GM18867 (cell line): ENCODE measurements at regions not wholly inside any gene's neighbourhood (a gene's known extent, or its start where the extent isn't known, plus 50 kb on each side); places are given as distances from the start of the nearest gene placed in this dataset.
"Not testable (repeated sequence)": the region's sequence is repeated elsewhere in the genome, so short reads cannot be mapped to it uniquely, and the experiment has no call there.

Source experiments
- ATAC-seq: cut with Tn5 transposase; IDR thresholded peaks from one replicate; pipeline ENCODE4 v1.9.1; 2021; ENCODE audit warnings: mild to moderate bottlenecking, moderate library complexity; ENCODE audit not compliant: unreplicated experiment

DNA sequence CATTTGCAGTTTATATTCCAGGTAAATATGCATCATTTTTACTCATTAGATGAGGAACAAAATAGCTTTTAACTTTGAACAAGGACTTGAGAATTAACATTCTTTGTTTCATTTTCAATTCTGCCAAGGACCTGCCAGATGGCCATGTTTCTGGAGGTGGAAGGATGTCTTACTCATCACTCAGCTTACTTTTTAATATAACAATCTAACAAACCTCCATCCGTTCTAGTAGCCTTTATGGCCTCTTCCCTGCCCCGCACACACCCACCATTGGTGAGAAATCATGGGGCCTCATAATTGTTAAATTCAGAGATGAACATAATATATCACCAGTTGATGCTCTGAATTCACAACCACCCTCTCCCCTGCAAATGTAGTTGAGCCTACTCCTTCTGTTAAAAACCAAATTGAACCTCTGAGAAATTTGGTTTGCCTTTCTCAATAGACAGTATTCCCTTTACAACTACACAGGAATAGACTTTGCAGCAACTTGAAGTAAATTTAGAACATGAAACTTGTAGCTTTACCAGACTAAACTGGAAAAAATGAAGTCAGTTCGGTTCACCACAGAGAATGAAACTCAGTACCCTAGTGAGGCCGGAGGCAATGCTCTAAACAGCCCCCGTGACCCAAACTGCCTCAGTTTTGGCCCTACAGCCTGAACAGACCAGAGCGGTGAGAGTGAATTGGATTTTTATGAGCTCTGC, 50.1 kb upstream of the ACSL4 start:
- ATAC-seq, result peak; percentile 89

DNA sequence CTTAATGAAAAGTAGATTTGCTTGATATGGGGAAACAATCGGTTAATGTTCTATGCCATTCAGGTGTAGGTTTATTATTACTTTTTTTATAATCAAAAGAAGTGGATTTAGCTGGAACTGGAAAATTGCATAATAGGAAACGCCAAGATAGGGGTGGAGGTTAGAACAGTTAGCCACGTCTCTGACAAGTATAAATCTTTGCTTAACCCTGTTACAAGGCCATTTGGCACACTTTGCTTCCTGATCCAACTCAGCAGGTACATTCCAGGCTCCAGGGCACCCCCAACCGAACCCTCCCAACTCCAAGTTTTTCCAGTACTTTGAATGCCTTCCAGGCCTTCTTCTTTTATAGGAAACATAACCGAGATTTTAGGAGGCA, 50.6 kb upstream of the ACSL4 start:
- no peak for ATAC-seq

DNA sequence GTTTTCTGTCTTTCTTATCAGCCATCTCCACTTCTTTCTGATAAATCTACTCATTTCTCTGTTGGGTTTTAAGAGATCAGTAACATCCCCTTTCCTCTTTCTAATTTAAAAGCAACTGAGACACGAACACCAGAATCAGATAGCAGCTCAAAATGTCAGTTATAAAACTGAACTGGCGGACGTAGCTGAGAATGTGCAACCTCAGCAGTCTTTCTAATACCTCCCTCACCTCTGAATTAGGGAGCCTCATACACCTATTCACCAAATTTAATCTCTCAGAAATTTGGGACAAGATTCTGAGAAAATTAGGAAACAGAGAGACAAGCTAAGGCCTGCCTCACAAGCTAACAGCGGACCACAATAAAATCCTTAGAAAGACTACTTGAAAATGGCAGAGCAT, 52.0 kb upstream of the ACSL4 start:
- ATAC-seq, result no peak

DNA sequence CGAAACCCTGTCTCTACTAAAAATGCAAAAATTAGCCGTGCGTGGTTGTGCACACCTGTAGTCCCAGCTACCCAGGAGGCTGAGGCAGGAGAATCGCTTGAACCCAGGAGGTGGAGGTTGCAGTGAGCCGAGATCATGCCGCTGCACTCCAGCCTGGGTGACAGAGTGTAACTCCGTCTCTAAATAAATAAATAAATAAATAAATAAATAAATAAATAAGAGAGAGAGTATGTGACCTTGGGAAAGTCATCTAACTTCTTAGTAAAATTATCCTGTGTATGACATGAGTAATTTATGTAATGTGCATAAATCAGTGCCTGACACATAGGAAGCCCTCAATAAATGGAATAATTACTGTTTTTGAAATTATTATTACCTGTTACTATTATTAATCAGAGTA, 57.5 kb upstream of the ACSL4 start:
- not testable (repeated sequence) for ATAC-seq

DNA sequence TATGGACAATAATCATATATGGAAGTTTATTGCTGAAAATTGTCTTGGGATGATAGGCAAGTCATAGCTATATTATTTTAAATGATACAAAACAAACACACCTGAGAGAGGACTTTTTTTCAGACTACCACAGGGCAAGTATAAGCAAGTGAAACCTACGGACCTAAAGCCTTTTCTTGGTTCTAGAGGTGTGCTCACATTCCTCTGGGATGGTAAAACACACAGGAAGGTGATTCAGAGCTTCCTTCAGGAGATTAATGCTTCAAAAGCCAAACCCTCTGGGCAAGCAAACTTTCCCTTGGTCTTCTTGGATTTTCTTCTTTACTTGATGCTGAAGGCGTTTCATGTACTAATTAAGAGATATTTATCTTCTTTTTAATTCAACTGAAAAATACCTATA, 60.1 kb upstream of the ACSL4 start:
- no peak for ATAC-seq

DNA sequence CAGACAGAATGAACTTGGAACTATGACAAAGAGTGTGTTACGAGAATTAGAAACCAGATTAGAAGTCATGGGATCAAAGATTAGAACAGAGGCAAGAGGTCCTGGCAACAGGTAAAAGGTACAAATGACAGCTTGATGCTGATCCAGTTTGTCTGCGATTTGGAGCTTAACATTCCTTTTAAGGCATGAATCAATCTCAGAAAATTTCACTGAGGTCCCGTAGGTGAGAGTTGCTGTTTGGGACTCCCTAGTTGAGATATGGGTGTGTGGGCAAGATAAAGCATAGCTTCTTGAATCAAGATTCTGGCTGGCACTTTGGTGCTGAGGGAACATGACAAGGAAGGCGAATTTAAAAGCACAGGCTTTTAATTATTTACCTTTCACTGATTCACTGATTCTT, 62.6 kb upstream of the ACSL4 start:
- no peak for ATAC-seq

DNA sequence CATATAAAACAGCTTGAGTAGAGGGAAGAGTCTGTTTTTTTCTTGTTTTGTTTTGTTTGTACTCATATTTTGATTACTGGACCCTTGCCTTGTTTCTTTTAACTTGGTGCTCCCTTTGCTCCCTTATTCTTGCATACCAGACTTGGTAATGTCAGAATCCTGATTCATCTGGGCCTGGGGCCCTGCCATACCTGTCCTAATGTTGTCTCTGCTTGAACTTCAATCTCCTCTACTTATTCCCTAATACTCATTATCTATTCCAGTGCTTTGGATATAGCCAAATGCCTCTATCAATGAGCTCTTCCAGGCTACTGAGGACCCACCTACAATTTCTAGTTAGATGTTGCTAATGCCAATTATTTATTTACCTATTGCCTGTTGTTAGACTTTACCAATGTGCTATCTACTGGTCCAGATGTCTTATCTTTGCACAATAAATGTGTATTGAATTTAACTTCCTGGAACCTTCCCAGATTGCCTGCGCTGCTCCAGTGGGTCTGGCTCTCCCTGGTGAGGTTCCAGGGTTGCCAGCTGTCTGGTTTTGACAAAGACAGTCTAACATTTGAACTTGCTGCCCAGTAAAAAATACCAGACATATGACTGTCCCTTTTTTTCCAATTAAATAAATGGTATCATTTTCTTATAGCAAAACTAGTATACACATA, 64.4 kb upstream of the ACSL4 start:
- ATAC-seq, result no peak

DNA sequence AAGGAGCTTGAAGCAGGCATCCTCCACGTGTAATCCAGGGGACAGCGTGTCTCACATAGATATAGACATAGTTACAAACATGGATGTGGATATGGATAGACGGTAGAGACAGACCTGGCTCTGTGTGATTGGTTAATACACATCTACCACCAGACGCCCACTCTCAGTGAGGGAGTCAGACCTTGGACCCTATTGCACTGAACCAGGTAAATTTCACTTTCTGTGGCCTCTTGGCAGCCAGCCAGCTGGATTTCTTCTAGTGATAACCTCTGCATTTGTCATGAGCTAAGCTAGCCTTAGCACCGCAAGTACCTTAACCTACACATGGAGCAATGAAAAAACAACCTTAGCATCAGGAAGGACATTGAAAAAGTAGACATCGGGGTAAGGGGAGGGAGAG, 79.2 kb upstream of the ACSL4 start:
- no peak for ATAC-seq

DNA sequence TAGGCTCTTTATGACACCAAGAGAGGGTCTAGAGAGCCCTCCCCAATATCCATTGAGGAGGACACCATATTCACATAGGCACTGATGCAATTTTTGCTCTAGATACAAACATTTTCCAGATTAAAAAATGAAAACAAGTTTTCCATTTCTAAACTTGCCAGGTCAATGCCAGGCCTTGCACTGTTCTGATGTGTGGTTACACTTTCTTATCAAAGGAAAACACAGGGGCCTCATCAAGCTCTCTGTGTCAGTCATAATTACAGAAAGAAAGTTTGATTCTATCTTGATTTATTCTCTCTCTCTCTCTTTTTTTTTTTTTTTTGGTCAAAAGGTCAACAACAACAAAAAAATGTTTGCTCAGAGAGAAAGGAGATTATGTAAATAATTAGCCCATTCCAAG, 80.2 kb upstream of the ACSL4 start:
- ATAC-seq, result no peak

DNA sequence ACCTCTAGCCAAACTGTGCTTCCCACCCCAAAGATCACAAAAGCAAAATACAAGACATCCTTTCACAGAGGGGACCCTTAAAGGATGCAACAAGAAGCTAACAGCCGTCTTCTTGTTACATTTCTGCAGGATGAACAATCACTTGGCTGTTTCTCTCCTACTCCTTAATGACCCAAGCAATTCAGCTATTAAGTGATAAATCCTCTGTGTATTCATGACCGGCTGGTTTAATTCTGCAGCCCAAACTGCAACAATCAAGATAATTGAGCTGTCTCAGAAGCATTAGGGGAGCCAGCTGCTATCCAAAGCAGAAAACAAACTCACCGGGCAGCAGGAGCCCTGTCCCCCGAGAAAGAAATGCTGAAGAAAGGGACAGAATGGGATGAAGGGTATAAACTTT, 85.9 kb upstream of the ACSL4 start:
- no peak for ATAC-seq

DNA sequence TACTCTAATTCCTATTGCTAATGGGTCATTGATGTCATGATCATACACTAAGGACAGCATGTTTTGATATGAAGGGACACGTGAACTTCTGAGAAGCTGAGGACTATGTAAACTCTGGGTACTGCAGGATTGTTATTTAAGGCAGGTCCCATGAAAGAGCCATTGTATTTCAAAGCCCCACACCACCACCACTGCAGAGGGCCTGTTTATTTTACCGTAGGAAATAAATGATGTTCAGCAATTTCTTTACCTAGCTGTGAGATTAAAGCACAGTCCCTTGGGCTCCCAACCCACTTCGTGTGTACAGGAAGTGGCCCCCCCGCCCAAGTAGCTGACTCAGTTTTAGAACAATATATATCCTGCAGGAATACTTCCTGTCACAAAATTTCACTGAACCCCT, 89.8 kb upstream of the ACSL4 start:
- no peak for ATAC-seq

DNA sequence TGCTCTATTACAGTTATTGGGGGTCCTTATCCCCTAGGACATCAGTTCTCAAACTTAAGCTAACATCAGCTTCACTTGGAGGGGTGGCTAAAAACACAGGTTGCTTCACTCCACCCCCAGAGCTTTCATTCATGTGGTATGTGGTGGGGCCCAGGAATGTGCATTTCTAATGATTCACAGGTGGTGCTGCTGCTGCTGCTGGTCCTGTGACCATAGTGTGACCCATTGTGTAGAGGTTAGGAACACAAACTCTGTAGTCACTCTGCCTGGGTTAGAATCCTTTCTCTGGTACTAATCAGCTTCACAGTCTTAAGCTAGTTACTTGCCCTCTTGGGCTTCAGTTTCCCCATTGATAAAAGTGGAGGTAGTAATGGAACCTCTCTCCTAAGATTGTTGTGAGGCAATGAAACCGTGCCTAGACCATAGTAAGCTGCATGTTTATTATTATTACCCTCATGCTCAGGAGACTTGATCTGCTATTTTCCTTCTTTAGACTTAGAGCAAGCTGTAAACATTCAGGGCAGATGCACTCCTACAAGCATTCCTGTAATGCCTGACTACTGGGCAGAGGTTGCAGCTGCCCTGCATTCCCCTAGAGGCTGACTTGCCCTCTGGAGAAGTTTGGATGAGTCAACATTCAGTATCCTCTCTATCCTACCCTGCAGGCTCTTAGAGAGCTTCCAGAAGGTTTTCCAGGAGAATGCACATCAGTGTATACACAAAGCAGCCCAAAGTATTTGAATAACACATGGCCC, 94.1 kb upstream of the ACSL4 start:
- no peak for ATAC-seq

DNA sequence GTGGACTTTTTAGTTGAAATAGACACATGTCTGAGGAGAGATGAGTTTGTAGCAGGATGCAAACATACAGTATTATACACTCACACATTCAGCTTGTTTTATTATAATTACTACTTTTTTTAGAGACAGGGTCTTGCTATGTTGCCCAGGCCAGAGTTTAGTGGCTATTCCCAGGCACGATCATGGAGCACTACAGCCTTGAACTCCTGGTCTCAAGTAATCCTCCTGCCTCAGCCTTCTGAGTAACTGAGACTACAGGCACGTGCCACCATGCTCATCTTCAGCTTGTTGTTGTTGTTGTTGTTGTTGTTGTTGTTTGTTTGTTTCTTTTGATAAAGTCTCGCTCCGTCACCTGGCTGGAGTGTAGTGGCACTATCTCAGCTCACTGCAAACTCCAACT, 94.7 kb upstream of the ACSL4 start:
- ATAC-seq, result no peak

DNA sequence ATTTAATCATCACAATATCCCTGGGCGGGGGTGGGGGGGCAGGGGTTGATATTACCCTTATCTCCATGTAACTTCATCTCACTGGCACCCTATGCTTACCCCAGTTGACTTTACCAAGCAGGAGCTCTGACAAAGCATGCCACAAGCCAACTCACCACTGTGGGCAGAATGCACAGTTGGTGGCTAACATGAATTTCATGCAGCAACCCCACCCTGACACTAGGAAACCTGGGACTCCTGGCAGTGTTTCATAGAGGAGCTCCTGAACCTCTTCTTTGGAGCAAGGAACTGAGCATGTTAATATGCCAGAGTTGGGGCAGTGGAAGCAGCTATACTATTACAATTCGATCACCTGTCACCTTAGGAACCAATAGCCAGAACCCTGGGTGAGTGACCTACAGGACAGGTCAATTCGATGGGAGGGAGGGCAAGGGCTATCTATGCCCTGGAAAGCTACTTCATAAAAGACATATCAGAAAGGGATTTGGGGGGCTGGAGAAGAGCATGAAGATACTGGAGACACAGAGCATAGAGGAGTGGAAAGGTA, 97.2 kb upstream of the ACSL4 start:
- no peak for ATAC-seq

DNA sequence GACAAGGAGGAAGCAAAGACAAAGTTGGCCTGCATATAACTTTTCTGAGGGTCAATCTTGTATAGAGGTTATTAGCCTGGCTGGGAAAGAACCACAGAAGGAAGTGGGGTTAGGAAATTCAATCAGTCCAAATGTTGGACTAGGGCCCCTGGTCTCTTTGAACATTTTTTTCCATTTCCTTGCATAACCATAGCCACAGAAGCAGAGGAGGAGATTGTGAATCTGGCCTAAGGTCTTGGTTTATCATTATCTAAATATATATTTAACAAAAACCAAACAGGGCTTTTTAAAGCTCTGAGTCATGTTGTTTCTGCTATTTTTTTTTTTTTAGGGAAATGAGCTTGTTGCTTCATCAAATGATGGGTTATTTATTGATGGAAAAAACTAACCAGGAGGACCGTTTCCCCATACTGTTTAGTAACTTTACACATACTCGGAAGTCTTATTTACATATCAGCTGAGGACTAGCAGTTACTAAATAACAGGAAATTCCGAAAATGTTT, 97.7 kb upstream of the ACSL4 start:
- peak; percentile 78 for ATAC-seq

DNA sequence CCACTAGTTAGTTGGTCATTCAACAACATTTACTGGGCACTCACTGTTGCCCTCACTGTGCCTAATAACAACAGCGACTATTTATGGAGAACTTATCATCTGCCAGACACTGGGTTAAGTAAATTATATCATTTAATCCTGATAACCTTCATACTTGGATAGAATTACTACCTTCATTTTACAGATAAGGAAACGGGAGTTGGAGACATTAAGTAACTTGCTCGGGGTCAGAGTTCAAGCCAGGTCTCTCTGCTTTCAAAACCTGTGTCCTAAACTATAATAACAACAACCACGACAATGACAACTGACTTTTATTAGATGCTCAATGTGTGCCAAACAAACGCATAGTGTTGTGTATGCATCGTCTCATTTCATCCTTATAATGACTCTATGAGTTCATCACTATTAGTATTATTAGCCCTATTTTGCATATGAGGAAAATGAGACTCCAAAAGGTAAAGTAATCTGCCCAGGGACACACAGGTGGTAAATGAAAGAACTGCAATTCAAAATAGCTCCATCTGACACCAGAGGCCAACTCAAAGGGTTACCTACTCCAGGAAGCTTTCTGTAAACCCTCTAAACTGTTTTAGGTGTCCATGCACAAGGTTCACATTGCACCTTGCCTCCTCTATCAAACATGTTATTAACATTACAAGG, 98.4 kb upstream of the ACSL4 start:
- peak; percentile 54 for ATAC-seq

DNA sequence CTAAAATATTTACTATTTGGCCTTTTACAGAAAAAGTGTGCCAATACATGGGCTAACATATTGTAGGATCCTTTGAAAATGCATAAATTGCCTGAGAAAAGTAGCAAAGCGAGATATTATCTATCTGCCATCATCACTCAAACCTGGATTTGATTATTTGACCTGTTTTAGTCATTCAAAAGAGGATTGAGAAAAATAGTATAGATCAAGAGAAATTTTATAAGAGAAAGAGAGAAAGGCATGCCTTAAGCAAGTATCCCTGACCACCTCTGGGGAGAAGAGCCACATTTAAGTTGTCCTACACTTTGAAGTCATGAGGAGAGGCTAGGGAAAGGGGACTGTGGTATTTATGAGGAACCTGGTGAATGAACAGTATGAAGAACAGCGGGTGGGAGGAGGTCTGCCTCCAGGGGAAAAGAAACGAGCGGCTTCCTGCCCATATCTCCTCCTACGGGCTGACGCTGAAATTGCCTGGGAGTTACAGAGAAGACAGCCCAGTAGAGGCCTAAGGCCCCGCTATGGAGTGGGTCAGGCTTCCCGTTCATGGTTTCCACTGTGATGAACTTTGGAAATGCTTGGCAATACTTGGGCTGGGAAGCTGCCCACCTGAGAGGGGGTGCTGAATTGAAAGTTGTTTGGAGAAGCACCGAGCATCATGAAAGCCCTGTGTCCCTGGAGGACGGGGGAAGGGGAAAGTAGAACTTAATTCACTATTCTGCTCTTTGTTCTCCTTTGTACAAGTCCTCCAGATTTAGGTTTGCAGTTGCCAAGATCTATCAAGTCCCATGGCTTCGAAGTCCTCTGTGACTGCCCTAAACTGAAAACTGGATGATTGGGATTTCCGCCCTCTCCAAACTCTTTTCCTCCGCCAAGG, 106.9 kb upstream of the ACSL4 start:
- ATAC-seq, result no peak

DNA sequence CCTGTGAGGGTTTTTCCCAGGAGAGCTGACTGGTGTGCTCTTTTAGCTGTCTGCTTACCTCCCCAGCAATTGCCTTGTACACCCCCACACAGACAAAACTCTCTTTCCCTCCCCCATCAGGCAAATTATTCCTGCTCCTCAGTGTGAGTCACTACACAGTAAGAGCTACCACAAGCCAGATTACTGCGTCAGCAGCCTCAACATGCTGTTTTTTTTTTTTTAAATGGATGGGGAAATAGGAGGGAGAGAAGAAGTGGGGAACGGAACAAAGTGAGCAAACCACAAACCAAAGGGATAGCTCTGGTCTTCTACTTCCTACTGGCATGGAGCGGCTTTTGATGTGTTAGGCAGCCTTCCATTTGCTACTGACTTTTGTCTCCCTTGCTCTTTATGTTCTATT, 107.5 kb upstream of the ACSL4 start:
- ATAC-seq, result no peak

DNA sequence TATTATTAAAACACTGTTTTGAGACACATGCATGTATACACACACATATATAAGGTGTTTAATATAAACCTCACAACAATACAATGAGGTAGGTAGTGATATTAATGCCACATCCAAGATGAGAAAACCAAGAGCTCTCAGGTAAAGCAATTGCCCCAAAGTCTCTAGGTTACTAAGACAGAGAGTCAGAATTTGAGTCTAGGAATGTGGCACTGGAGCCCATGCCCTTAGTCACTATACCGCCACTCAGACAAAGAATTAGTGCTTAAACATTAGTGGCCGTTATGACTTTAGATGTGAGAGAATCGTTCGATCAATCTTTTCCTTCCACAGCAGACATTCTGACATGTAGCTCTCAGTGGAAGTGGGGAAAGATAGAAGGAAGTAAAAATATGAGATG, 108.2 kb upstream of the ACSL4 start:
- ATAC-seq, result no peak

DNA sequence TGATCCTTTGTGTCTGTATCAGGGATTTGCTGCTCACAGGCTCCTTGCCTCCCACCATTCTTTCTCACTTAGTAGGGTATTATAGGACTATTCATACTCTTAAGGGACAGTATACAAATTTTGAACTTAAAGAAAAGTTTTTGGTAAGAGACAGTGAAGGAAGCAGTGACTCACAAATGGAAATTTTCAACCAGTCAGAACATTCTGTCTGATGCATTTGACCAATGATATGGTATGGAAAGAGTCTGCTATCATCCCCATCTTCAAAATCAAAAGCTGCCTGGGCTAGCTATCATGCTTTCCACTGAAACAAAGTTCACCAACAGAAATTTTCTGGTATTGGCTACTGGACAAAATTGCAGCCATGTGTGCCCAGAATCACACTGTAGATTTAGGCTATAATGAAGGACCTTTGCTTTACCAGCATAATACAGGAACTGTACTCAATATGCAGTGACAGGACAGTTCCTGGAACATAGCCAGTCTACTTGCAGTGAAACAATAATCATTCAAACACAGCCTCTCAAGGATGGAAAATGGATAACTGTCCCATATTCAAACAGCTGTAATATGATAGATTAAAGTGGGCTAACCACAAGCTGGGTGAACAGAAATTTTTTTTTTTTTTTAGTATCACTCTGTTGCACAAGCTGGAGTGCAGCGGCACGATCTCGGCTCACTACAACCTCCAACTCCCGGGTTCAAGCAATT, 109.0 kb upstream of the ACSL4 start:
- ATAC-seq, result no peak
